Stimulated activated naive CD8-positive, alpha-beta T cell treated with anti-CD3 and anti-CD28 coated beads, Interleukin-15, Interleukin-2, amounts not matched to agents 100 ng/mL and 50 ng/mL, for 24 hours (primary cell): ENCODE measurements at regions not wholly inside any gene's neighbourhood (a gene's known extent, or its start where the extent isn't known, plus 50 kb on each side); places are given as distances from the start of the nearest gene placed in this dataset.

Experiments
- H3K27ac Mint-ChIP-seq: one replicate; pipeline ENCODE4 v1.8.0; 2021; ENCODE audit warnings: mild to moderate bottlenecking, mixed read lengths
- H3K27me3 Mint-ChIP-seq: one replicate; pipeline ENCODE4 v1.8.0; 2021; ENCODE audit warnings: mixed read lengths
- H3K36me3 Mint-ChIP-seq: one replicate; pipeline ENCODE4 v1.8.0; 2021; ENCODE audit warnings: low read depth, mixed read lengths
- H3K4me1 Mint-ChIP-seq: one replicate; pipeline ENCODE4 v1.8.0; 2021; ENCODE audit warnings: low read depth, mixed read lengths
- H3K4me3 Mint-ChIP-seq: one replicate; pipeline ENCODE4 v1.8.0; 2021; ENCODE audit warnings: mild to moderate bottlenecking, mixed read lengths
- H3K9me3 Mint-ChIP-seq: one replicate; pipeline ENCODE4 v1.8.0; 2021; ENCODE audit warnings: mixed read lengths

GRCh38 chr7:88700725-88701124 is 58.8 kb upstream of the ZNF804B start:
- H3K4me1 Mint-ChIP-seq: no peaks in the 10 kb centered on the region
- H3K4me3 Mint-ChIP-seq: no peak overlapping the region
- H3K27ac Mint-ChIP-seq: no peak overlapping the region
- H3K36me3 Mint-ChIP-seq: no peaks in the 10 kb centered on the region
- no peaks in the 10 kb centered on the region for H3K27me3 Mint-ChIP-seq
- H3K9me3 Mint-ChIP-seq: no peaks in the 10 kb centered on the region

GRCh38 chr7:88694207-88694606 is 65.3 kb upstream of the ZNF804B start:
- Mint-ChIP-seq H3K4me1 (no peaks in the 10 kb centered on the region), H3K27ac (no peak overlapping the region), H3K36me3 (no peaks in the 10 kb centered on the region), H3K27me3 (no peaks in the 10 kb centered on the region), H3K4me3 (no peak overlapping the region), H3K9me3 (no peaks in the 10 kb centered on the region)

GRCh38 chr7:88693131-88693530 is 66.4 kb upstream of the ZNF804B start:
- Mint-ChIP-seq H3K27me3 (no peaks in the 10 kb centered on the region), H3K4me1 (no peaks in the 10 kb centered on the region), H3K4me3 (no peak overlapping the region), H3K9me3 (no peaks in the 10 kb centered on the region), H3K27ac (no peak overlapping the region), H3K36me3 (no peaks in the 10 kb centered on the region)

GRCh38 chr7:88692493-88692892 is 67.0 kb upstream of the ZNF804B start:
- no peaks in the 10 kb centered on the region for H3K4me1 Mint-ChIP-seq
- H3K9me3 Mint-ChIP-seq: no peaks in the 10 kb centered on the region
- H3K27me3 Mint-ChIP-seq: no peaks in the 10 kb centered on the region
- H3K36me3 Mint-ChIP-seq: no peaks in the 10 kb centered on the region
- H3K4me3 Mint-ChIP-seq: no peak overlapping the region
- no peak overlapping the region for H3K27ac Mint-ChIP-seq

GRCh38 chr7:88689821-88690220 is 69.7 kb upstream of the ZNF804B start:
- Mint-ChIP-seq H3K36me3 (no peaks in the 10 kb centered on the region), H3K27ac (no peak overlapping the region), H3K4me1 (no peaks in the 10 kb centered on the region), H3K4me3 (no peak overlapping the region), H3K27me3 (no peaks in the 10 kb centered on the region), H3K9me3 (no peaks in the 10 kb centered on the region)

GRCh38 chr7:88688222-88688621 is 71.3 kb upstream of the ZNF804B start:
- no peak overlapping the region for H3K4me3 Mint-ChIP-seq
- no peak overlapping the region for H3K27ac Mint-ChIP-seq
- no peaks in the 10 kb centered on the region for H3K36me3 Mint-ChIP-seq
- no peaks in the 10 kb centered on the region for H3K4me1 Mint-ChIP-seq
- H3K27me3 Mint-ChIP-seq: no peaks in the 10 kb centered on the region
- H3K9me3 Mint-ChIP-seq: no peaks in the 10 kb centered on the region

GRCh38 chr7:88686468-88687229 is 72.9 kb upstream of the ZNF804B start:
- H3K27me3 Mint-ChIP-seq: no peaks in the 10 kb centered on the region
- no peak overlapping the region for H3K4me3 Mint-ChIP-seq
- no peak overlapping the region for H3K27ac Mint-ChIP-seq
- H3K36me3 Mint-ChIP-seq: no peaks in the 10 kb centered on the region
- no peaks in the 10 kb centered on the region for H3K9me3 Mint-ChIP-seq
- H3K4me1 Mint-ChIP-seq: no peaks in the 10 kb centered on the region

GRCh38 chr7:88681682-88682081 is 77.8 kb upstream of the ZNF804B start:
- Mint-ChIP-seq H3K27ac (no peak overlapping the region), H3K4me3 (no peak overlapping the region), H3K9me3 (peaks cover 2% of the 10 kb centered on the region), H3K27me3 (no peaks in the 10 kb centered on the region), H3K36me3 (no peaks in the 10 kb centered on the region), H3K4me1 (no peaks in the 10 kb centered on the region)

- Mint-ChIP-seq H3K9me3 (peaks cover 13% of the 10 kb centered on the region), H3K4me1 (no peaks in the 10 kb centered on the region), H3K4me3 (no peak overlapping the region), H3K27ac (no peak overlapping the region), H3K27me3 (peaks cover 3% of the 10 kb centered on the region), H3K36me3 (no peaks in the 10 kb centered on the region)
Observed at GRCh38 chr7:88670536-88670935, 89.0 kb upstream of the ZNF804B start.

GRCh38 chr7:88669913-88670312 is 89.6 kb upstream of the ZNF804B start:
- H3K27me3 Mint-ChIP-seq: peaks cover 3% of the 10 kb centered on the region
- H3K9me3 Mint-ChIP-seq: peaks cover 13% of the 10 kb centered on the region
- H3K27ac Mint-ChIP-seq: no peak overlapping the region
- H3K4me3 Mint-ChIP-seq: no peak overlapping the region
- no peaks in the 10 kb centered on the region for H3K4me1 Mint-ChIP-seq
- no peaks in the 10 kb centered on the region for H3K36me3 Mint-ChIP-seq

GRCh38 chr7:88668591-88668990 is 90.9 kb upstream of the ZNF804B start:
- no peak overlapping the region for H3K4me3 Mint-ChIP-seq

GRCh38 chr7:88666626-88667025 is 92.9 kb upstream of the ZNF804B start:
- H3K27ac Mint-ChIP-seq: no peak overlapping the region
- H3K4me3 Mint-ChIP-seq: no peak overlapping the region
- no peaks in the 10 kb centered on the region for H3K4me1 Mint-ChIP-seq
- H3K9me3 Mint-ChIP-seq: peaks cover 8% of the 10 kb centered on the region
- no peaks in the 10 kb centered on the region for H3K36me3 Mint-ChIP-seq
- H3K27me3 Mint-ChIP-seq: peaks cover 3% of the 10 kb centered on the region

More at GRCh38 chr7:88668591-88668990, 90.9 kb upstream of the ZNF804B start:
- no peak overlapping the region for H3K27ac Mint-ChIP-seq
- peaks cover 3% of the 10 kb centered on the region for H3K27me3 Mint-ChIP-seq
- peaks cover 13% of the 10 kb centered on the region for H3K9me3 Mint-ChIP-seq
- no peaks in the 10 kb centered on the region for H3K36me3 Mint-ChIP-seq
- H3K4me1 Mint-ChIP-seq: no peaks in the 10 kb centered on the region

- no peaks in the 10 kb centered on the region for H3K4me1 Mint-ChIP-seq
- H3K27me3 Mint-ChIP-seq: peaks cover 3% of the 10 kb centered on the region
- no peak overlapping the region for H3K27ac Mint-ChIP-seq
- peaks cover 8% of the 10 kb centered on the region for H3K9me3 Mint-ChIP-seq
- H3K4me3 Mint-ChIP-seq: no peak overlapping the region
- H3K36me3 Mint-ChIP-seq: no peaks in the 10 kb centered on the region
Observed at GRCh38 chr7:88665892-88666514, 93.5 kb upstream of the ZNF804B start.

GRCh38 chr7:88664630-88665233 is 94.8 kb upstream of the ZNF804B start:
- Mint-ChIP-seq H3K4me3 (no peak overlapping the region), H3K27me3 (no peaks in the 10 kb centered on the region), H3K9me3 (peaks cover 3% of the 10 kb centered on the region), H3K36me3 (no peaks in the 10 kb centered on the region), H3K27ac (no peak overlapping the region), H3K4me1 (no peaks in the 10 kb centered on the region)

GRCh38 chr7:88661921-88662320 is 97.6 kb upstream of the ZNF804B start:
- Mint-ChIP-seq H3K9me3 (no peaks in the 10 kb centered on the region), H3K27ac (no peak overlapping the region), H3K4me3 (no peak overlapping the region), H3K4me1 (no peaks in the 10 kb centered on the region), H3K36me3 (no peaks in the 10 kb centered on the region), H3K27me3 (no peaks in the 10 kb centered on the region)
